ENCODE measurements at regions not wholly inside any gene's neighbourhood (a gene's known extent, or its start where the extent isn't known, plus 50 kb on each side); places are given as distances from the start of the nearest gene placed in this dataset.
A peak's percentile ranks its signal among the peaks of the same experiment; 100 is the strongest.

- DNase-seq (ENCODE audit: low read depth): peak; percentile 69
Observed at GRCh38 chr18:45168866-45169600, 446.2 kb upstream of the SLC14A2 start.

DNA sequence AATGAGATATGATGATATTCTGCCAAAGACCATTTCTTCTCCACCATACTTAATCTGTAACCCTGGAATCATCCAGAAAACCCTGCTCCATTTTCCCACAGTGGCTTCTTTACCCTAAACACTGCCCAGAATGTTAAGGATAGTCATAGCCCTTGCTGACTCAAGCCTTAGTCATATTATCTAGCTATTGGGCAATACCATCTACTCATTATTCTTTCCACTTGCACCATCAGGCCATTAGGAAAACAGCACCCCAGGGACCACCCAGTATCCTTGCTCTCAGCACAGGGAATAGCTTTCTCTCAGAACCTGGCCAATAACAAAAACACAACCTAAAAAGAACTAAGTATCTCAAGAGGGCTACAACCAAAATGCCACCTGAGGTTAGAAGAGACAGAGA, 445.7 kb upstream of the SLC14A2 start:
- peak; percentile 86 for DNase-seq (ENCODE audit: low read depth)

GRCh38 chr18:45171679-45172191, 443.5 kb upstream of the SLC14A2 start:
- no peak for DNase-seq (ENCODE audit: low read depth)

GRCh38 chr18:45173327-45173726, 441.9 kb upstream of the SLC14A2 start:
- no peak for DNase-seq (ENCODE audit: low read depth)

DNA sequence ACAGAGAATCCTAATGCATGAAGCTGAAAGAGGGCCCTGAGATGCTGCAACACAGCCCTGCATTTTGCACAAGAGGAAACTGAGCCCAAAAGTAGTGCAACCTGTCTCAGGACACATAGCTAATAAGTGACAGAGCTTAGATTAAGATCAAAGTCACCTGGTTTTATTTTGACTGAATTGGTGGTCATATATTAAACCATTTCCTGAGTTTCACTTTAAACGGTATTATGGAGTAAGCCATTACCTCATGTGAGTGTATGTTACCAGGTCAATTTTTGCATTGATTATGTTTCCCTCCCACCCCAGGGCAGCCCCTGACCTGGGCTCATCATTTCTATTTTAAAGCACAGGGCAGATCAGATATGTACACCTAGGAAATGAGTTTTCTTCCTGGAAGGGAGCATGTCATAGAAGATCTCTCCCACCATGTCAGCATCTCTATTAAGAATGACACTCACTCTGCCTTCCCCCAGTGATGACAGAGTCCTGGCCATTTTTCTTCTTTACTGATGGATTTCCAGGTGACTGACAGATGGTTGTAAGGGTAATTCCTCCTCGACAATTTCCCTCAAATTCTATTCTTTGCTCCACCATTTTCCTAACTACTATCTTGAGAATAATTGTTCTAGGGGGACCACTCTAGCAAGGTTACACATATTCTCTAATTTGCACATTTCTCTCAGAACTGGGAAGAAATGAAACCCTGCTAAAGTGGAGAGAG, 441.3 kb upstream of the SLC14A2 start:
- DNase-seq (ENCODE audit: low read depth): no peak

GRCh38 chr18:45174629-45175136, 440.6 kb upstream of the SLC14A2 start:
- DNase-seq (ENCODE audit: low read depth): no peak

GRCh38 chr18:45175511-45175910, 439.8 kb upstream of the SLC14A2 start:
- DNase-seq (ENCODE audit: low read depth): no peak

DNA sequence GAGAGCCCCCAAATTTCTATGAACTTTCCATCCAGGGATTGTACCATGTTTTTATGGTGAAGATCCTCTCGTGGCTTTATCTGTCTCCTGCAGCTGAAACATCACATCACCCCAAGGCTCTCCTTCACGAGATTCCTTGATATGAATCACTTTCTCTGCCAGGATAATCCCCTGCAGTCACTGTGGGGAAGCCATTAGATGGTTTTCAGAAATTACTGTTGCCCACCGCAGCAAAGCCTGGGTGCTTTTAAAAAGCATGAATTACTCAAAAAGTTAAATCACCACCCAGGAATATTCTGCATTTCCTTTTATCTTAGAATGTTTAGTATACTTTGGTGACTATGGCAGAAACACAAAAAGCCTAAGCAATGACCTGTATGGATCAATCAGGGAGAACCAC, 428.4 kb upstream of the SLC14A2 start:
- DNase-seq (ENCODE audit: low read depth): no peak

- no peak for DNase-seq (ENCODE audit: low read depth)
Observed at GRCh38 chr18:45191795-45192194, 423.5 kb upstream of the SLC14A2 start.

DNA sequence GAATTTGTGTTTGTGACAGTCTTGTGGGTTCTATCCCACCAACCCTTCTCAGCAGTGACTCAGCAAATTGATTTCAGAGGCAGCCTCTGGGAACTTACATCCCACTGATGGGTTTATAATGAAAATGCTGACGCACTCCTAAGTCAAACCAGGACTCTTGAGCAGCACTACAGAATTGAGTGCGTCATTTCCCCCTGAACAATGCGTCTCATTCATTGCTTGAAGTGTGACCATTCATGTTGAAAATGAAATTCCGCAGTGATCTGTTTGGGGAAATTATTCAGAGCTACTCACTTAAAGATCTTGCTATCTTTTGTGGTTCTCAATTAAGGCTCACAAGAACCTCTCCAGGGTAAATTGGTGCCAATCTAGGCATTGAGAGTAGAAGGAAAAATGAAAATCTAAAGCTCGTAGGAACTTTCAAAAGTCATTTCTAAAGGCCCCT, 417.7 kb upstream of the SLC14A2 start:
- no peak for DNase-seq (ENCODE audit: low read depth)

- no peak for DNase-seq (ENCODE audit: low read depth)
Observed at GRCh38 chr18:45198526-45198925, 416.8 kb upstream of the SLC14A2 start.

GRCh38 chr18:45201029-45201428, 414.2 kb upstream of the SLC14A2 start:
- no peak for DNase-seq (ENCODE audit: low read depth)

GRCh38 chr18:45201489-45201888, 413.8 kb upstream of the SLC14A2 start:
- DNase-seq (ENCODE audit: low read depth): no peak

- DNase-seq (ENCODE audit: low read depth): no peak
Observed at GRCh38 chr18:45202061-45202460, 413.2 kb upstream of the SLC14A2 start.

- no peak for DNase-seq (ENCODE audit: low read depth)
Observed at GRCh38 chr18:45203677-45204076, 411.6 kb upstream of the SLC14A2 start.

- no peak for DNase-seq (ENCODE audit: low read depth)
Observed at GRCh38 chr18:45207328-45207727, 407.9 kb upstream of the SLC14A2 start.

DNA sequence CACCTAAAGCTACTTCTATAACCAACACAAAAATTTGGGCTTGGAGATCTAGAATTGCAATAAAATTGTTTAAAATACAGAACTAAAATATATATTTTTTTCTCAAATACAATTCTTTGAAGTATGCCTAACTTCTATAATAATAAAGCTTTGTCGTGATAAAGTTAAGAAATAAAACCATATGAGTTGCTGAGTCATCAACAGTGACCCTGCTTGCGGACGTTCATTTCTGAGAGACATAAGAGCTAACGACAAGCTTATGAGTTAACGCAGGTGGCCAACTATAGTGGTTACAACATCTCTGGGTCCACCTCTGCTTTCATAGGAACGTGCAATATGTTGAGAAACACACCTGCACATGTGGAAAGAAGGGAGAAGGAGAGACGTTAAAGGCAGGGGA, 407.1 kb upstream of the SLC14A2 start:
- DNase-seq (ENCODE audit: low read depth): no peak

GRCh38 chr18:45212181-45213039, 402.9 kb upstream of the SLC14A2 start:
- peak; percentile 72 for DNase-seq (ENCODE audit: low read depth)

GRCh38 chr18:45213040-45213333, 402.3 kb upstream of the SLC14A2 start:
- DNase-seq (ENCODE audit: low read depth): no peak

GRCh38 chr18:45218436-45218835, 396.8 kb upstream of the SLC14A2 start:
- DNase-seq (ENCODE audit: low read depth): no peak

DNA sequence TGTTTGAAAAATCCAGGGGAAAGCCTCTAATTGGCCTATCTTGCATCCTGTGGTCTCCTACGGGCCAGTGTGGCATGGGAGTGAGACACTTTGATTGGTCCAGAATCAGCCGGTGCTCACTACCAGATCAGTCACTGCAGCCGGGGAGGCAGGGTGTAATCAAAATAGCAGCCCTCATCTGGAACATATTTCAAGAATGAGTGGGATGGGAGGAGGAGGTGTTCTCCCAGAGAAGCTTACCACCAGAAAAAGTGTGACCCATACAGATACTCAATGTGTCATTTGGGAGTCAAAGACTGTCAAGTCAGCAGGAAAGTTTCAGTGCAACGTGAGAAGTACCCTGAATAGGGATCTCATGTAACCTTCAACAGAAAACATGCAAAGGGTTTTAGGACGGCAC, 393.9 kb upstream of the SLC14A2 start:
- no peak for DNase-seq (ENCODE audit: low read depth)

DNA sequence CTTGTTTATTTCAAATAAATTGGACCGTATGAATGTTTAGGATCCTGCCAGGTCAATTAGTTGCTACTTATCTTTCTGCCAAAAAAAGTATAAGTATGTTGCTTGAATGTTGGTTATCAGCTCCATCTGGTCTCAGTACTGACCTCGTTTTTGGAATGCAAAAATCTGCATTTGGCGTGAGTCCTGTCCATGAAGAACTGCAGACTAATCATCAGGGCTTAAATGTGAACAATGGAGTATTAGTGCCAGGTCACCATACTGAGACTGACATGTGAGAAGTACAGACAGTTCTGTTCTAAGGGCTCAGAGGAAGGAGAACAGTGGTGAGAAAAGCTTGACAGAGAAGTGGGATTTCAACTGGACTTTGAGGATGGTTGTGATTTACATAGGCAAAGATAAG, 393.1 kb upstream of the SLC14A2 start:
- peak; percentile 36 for DNase-seq (ENCODE audit: low read depth)

All from fibroblast of the conjunctiva (primary cell).